OCI-LY1 (cell line): ENCODE measurements at regions not wholly inside any gene's neighbourhood (a gene's known extent, or its start where the extent isn't known, plus 50 kb on each side); places are given as distances from the start of the nearest gene placed in this dataset.

Experiments used
- H2AFZ ChIP-seq: fragments of 200-600 bp; sonication (generic), shearing (Covaris generic); 2 replicates; pipeline ENCODE4 v1.6.0; 2014; ENCODE audit warnings: antibody characterized with exemption, mild to moderate bottlenecking, low read length
- H3F3A ChIP-seq: fragments of 200-600 bp; sonication (generic), shearing (Covaris generic); 2 replicates; pipeline ENCODE4 v1.6.0; 2014; ENCODE audit warnings: mild to moderate bottlenecking, antibody characterized with exemption, low read length, moderate library complexity; ENCODE audit not compliant: insufficient read depth
- H3K27ac ChIP-seq: fragments of 200-600 bp; sonication (generic); 2 replicates; pipeline ENCODE4 v1.5.1; 2014; ENCODE audit warnings: low read length, mixed run types, mild to moderate bottlenecking, low read depth; ENCODE audit not compliant: poor library complexity, severe bottlenecking
- H3K27me3 ChIP-seq: fragments of 200-600 bp; sonication (generic); 2 replicates; pipeline ENCODE4 v1.6.0; 2014; ENCODE audit warnings: antibody characterized with exemption, mild to moderate bottlenecking, low read length, moderate library complexity; ENCODE audit not compliant: insufficient read depth
- H3K36me3 ChIP-seq: fragments of 200-600 bp; sonication (generic); 2 replicates; pipeline ENCODE4 v1.6.1; 2014; ENCODE audit warnings: mild to moderate bottlenecking, antibody characterized with exemption, low read length, moderate library complexity, mixed read lengths; ENCODE audit not compliant: insufficient read depth
- H3K4me1 ChIP-seq: fragments of 200-600 bp; sonication (generic); 2 replicates; pipeline ENCODE4 v1.5.1; 2014; ENCODE audit warnings: mild to moderate bottlenecking, low read length, moderate library complexity; ENCODE audit not compliant: insufficient read depth, severe bottlenecking
- H3K4me2 ChIP-seq: fragments of 200-600 bp; sonication (generic), shearing (Covaris generic); 2 replicates; pipeline ENCODE4 v1.6.1; 2014; ENCODE audit warnings: low read length
- H3K4me3 ChIP-seq: fragments of 200-600 bp; sonication (generic); 2 replicates; pipeline ENCODE4 v1.5.1; 2014; ENCODE audit warnings: low read length, low read depth, mild to moderate bottlenecking, mixed read lengths; ENCODE audit not compliant: poor library complexity, severe bottlenecking
- H3K79me2 ChIP-seq: fragments of 200-600 bp; shearing (Covaris generic); 2 replicates; pipeline ENCODE4 v1.6.1; 2016; ENCODE audit warnings: mixed run types, low read length, mixed read lengths; ENCODE audit not compliant: insufficient read depth
- H3K9ac ChIP-seq: fragments of 200-600 bp; sonication (generic), shearing (Covaris generic); 2 replicates; pipeline ENCODE4 v1.6.1; 2014; ENCODE audit warnings: mild to moderate bottlenecking, low read length, mixed read lengths
- H3K9me2 ChIP-seq: fragments of 200-600 bp; sonication (generic), shearing (Covaris generic); 2 replicates; pipeline ENCODE4 v1.6.1; 2014; ENCODE audit warnings: low read depth, mild to moderate bottlenecking, low read length, mixed read lengths
- H3K9me3 ChIP-seq: fragments of 200-600 bp; shearing (Covaris generic); 2 replicates; pipeline ENCODE4 v1.6.1; 2014; ENCODE audit warnings: low read length, mixed read lengths
- H4K20me1 ChIP-seq: fragments of 200-600 bp; sonication (generic), shearing (Covaris generic); 2 replicates; pipeline ENCODE4 v1.6.0; 2016; ENCODE audit warnings: mild to moderate bottlenecking, low read length; ENCODE audit not compliant: insufficient read depth
- CTCF ChIP-seq: fragments of 200-600 bp; sonication (generic), shearing (Covaris generic); IDR thresholded peaks from 2 replicates; pipeline ENCODE4 v1.5.1; 2017; ENCODE audit warnings: mild to moderate bottlenecking, antibody characterized with exemption, low read length, moderate library complexity, mixed read lengths
- EZH2 ChIP-seq: fragments of 200-600 bp; sonication (generic), shearing (Covaris generic); IDR thresholded peaks from 2 replicates; pipeline ENCODE4 v1.8.0; 2017; ENCODE audit warnings: borderline replicate concordance, mixed run types, mild to moderate bottlenecking, antibody characterized with exemption, low read length, moderate library complexity, mixed read lengths

DNA sequence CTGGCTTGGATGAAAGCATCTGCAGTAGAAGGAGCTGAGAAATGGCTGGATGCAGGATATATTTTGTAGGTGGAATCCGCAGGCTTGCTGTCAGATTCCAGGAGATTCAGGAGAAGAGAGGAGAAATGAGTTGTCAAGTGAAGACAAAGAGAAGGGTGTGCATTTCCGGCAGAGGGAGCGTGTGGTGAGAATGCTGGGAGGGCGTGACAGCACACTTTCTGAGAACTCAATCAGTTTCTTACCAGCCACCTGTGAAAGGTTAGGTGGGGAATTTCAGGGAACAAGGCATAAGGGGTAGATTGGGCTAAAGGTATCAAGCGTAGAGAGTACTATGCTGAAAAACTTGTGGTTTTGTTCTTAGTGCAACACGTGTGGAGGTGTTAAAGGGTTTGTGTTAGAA is 199.3 kb upstream of the ANKH start:
- H3K9me3 ChIP-seq: no peaks in the 10 kb centered on the region

DNA sequence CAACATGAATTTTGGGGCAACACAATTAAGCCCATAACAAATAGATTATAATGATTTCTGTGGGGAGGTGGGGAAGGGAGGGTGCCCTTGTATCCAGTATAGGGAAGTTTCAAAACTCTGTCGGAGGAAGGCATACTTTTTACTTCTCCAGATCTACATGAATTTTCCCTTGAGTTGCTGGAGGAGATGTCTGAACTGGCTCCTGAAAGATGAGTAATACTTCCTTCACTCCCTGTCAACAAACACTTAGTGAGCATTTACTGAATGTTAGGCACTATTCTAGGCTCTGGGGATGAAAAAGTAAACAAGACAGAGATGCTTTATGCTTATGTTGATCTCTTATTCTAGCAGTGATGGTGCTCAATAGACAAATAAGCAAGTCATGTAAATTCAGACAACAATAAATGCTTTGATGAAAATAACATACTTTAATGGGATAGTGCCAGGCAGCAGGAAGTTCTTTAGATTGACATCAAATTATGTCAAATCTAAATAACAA is 197.9 kb upstream of the ANKH start:
- Histone ChIP-seq H3K4me1 (no peaks in the 10 kb centered on the region), H3F3A (no peaks in the 10 kb centered on the region), H2AFZ (no peak overlapping the region), H4K20me1 (no peaks in the 10 kb centered on the region), H3K27me3 (no peaks in the 10 kb centered on the region), H3K36me3 (no peaks in the 10 kb centered on the region), H3K9ac (no peak overlapping the region), H3K9me3 (no peaks in the 10 kb centered on the region), H3K4me3 (no peak overlapping the region), H3K79me2 (no peaks in the 10 kb centered on the region), H3K4me2 (no peak overlapping the region), H3K9me2 (no peaks in the 10 kb centered on the region), H3K27ac (no peak overlapping the region)
- TF ChIP-seq EZH2: no peak
- no peak for TF ChIP-seq CTCF

More for the DNA sequence above, 199.3 kb upstream of the ANKH start:
- Histone ChIP-seq H3F3A (no peaks in the 10 kb centered on the region), H3K27ac (no peak overlapping the region), H3K36me3 (no peaks in the 10 kb centered on the region), H3K79me2 (no peaks in the 10 kb centered on the region), H3K9ac (no peak overlapping the region), H2AFZ (no peak overlapping the region), H3K4me3 (no peak overlapping the region), H3K9me2 (no peaks in the 10 kb centered on the region), H3K4me2 (no peak overlapping the region), H3K27me3 (no peaks in the 10 kb centered on the region), H4K20me1 (no peaks in the 10 kb centered on the region), H3K4me1 (no peaks in the 10 kb centered on the region)
- no peak for TF ChIP-seq CTCF
- TF ChIP-seq EZH2: no peak

- Histone ChIP-seq H4K20me1 (no peaks in the 10 kb centered on the region), H3K27me3 (no peaks in the 10 kb centered on the region), H3K36me3 (no peaks in the 10 kb centered on the region), H3K79me2 (no peaks in the 10 kb centered on the region), H3K4me3 (no peak overlapping the region), H3K9ac (no peak overlapping the region), H3F3A (no peaks in the 10 kb centered on the region), H3K4me2 (no peak overlapping the region), H3K9me2 (no peaks in the 10 kb centered on the region), H3K4me1 (no peaks in the 10 kb centered on the region), H2AFZ (no peak overlapping the region), H3K9me3 (no peaks in the 10 kb centered on the region), H3K27ac (no peak overlapping the region)
- TF ChIP-seq CTCF (no peak), EZH2 (no peak)
Observed at GRCh38 chr5:15065091-15065490, 193.5 kb upstream of the ANKH start.
